Ishikawa (cell line): ENCODE measurements at regions not wholly inside any gene's neighbourhood (a gene's known extent, or its start where the extent isn't known, plus 50 kb on each side); places are given as distances from the start of the nearest gene placed in this dataset.

Source experiments
- CEBPB ChIP-seq: IDR thresholded peaks from 2 replicates; pipeline ENCODE4 v1.6.1; 2012
- CREB1 ChIP-seq: IDR thresholded peaks from 2 replicates; pipeline ENCODE4 v1.6.1; 2012; ENCODE audit warnings: low read depth
- EGR1 ChIP-seq: IDR thresholded peaks from 2 replicates; pipeline ENCODE4 v1.6.1; 2012
- EP300 ChIP-seq: IDR thresholded peaks from 2 replicates; pipeline ENCODE4 v1.6.1; 2012; ENCODE audit warnings: borderline replicate concordance
- FOXM1 ChIP-seq: IDR thresholded peaks from 2 replicates; pipeline ENCODE4 v1.6.1; 2012; ENCODE audit warnings: low read depth, borderline replicate concordance
- NFIC ChIP-seq: IDR thresholded peaks from 2 replicates; pipeline ENCODE4 v1.6.1; 2012
- RAD21 ChIP-seq: IDR thresholded peaks from 2 replicates; pipeline ENCODE4 v1.6.1; 2012; ENCODE audit warnings: low read depth
- TAF1 ChIP-seq: IDR thresholded peaks from 2 replicates; pipeline ENCODE4 v1.6.1; 2012; ENCODE audit warnings: low read depth, mild to moderate bottlenecking
- TCF12 ChIP-seq: IDR thresholded peaks from 2 replicates; pipeline ENCODE4 v1.6.1; 2012; ENCODE audit warnings: low read depth
- TEAD4 ChIP-seq: IDR thresholded peaks from 2 replicates; pipeline ENCODE4 v1.6.1; 2012
- YY1 ChIP-seq: IDR thresholded peaks from 2 replicates; pipeline ENCODE4 v1.6.1; 2012; ENCODE audit warnings: low read depth
- ZBTB7A ChIP-seq: IDR thresholded peaks from 2 replicates; pipeline ENCODE4 v1.6.1; 2012; ENCODE audit warnings: low read depth
- TF ChIP-seq, protein P1 (sequence below): IDR thresholded peaks from 2 replicates; pipeline ENCODE4 v1.6.1; 2012; ENCODE audit warnings: low read depth, mild to moderate bottlenecking
- TF ChIP-seq, protein P2 (sequence below): IDR thresholded peaks from 2 replicates; pipeline ENCODE4 v1.6.1; 2012
- TF ChIP-seq, protein P3 (sequence below): IDR thresholded peaks from 2 replicates; pipeline ENCODE4 v1.6.1; 2012

DNA sequence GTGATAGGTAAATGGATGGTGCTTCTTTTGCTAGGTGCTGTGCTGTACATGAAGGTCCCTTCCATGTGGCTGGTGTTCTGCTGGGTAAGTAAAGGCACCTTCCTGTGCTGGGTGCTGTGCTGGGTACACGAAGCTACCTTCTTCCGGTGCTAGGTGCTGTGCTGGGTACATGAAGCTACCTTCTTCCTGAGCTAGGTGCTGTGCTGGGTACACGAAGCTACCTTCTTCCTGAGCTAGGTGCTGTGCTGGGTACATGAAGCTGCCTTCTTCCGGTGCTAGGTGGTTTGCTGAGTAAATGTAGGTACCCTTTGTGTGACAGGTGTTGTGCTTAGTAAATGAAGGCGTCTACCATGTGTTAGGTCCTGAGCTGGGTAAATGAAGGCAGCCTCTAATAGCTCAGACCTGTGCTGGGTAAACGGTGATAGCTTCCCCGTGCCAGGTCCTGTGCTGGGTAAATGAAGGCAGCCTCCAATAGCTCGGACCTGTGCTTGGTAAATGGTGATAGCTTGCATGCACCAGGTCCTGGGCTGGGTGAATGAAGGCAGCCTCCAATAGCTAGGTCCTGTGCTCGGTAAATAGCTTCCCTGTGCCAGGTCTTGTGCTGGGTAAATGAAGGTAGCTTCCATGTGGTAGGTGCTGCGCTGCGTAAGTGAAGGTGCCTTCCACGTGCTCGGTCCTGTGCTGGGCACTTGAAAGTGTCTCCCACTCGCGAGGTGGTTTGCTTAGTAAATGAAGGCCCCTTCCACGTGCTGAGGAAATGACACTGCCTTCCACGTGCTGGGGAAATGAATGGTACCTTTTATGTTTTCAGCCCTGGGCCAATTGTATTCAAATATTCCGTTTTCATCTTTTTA is 115.5 kb downstream of the ERMARD start:
- no peak for TF ChIP-seq TAF1
- TF ChIP-seq RAD21 = no peak
- TF ChIP-seq TCF12 = no peak
- TF ChIP-seq, protein P1, sequence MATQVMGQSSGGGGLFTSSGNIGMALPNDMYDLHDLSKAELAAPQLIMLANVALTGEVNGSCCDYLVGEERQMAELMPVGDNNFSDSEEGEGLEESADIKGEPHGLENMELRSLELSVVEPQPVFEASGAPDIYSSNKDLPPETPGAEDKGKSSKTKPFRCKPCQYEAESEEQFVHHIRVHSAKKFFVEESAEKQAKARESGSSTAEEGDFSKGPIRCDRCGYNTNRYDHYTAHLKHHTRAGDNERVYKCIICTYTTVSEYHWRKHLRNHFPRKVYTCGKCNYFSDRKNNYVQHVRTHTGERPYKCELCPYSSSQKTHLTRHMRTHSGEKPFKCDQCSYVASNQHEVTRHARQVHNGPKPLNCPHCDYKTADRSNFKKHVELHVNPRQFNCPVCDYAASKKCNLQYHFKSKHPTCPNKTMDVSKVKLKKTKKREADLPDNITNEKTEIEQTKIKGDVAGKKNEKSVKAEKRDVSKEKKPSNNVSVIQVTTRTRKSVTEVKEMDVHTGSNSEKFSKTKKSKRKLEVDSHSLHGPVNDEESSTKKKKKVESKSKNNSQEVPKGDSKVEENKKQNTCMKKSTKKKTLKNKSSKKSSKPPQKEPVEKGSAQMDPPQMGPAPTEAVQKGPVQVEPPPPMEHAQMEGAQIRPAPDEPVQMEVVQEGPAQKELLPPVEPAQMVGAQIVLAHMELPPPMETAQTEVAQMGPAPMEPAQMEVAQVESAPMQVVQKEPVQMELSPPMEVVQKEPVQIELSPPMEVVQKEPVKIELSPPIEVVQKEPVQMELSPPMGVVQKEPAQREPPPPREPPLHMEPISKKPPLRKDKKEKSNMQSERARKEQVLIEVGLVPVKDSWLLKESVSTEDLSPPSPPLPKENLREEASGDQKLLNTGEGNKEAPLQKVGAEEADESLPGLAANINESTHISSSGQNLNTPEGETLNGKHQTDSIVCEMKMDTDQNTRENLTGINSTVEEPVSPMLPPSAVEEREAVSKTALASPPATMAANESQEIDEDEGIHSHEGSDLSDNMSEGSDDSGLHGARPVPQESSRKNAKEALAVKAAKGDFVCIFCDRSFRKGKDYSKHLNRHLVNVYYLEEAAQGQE = no peak
- TF ChIP-seq CREB1 = no peak
- no peak for TF ChIP-seq CEBPB
- TF ChIP-seq YY1 = no peak
- TF ChIP-seq, protein P2, sequence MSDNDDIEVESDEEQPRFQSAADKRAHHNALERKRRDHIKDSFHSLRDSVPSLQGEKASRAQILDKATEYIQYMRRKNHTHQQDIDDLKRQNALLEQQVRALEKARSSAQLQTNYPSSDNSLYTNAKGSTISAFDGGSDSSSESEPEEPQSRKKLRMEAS = no peak
- no peak for TF ChIP-seq TEAD4
- no peak for TF ChIP-seq NFIC
- no peak for TF ChIP-seq EGR1
- TF ChIP-seq, protein P3, sequence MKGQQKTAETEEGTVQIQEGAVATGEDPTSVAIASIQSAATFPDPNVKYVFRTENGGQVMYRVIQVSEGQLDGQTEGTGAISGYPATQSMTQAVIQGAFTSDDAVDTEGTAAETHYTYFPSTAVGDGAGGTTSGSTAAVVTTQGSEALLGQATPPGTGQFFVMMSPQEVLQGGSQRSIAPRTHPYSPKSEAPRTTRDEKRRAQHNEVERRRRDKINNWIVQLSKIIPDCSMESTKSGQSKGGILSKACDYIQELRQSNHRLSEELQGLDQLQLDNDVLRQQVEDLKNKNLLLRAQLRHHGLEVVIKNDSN = no peak
- TF ChIP-seq ZBTB7A = no peak
- no peak for TF ChIP-seq EP300
- TF ChIP-seq FOXM1 = no peak

DNA sequence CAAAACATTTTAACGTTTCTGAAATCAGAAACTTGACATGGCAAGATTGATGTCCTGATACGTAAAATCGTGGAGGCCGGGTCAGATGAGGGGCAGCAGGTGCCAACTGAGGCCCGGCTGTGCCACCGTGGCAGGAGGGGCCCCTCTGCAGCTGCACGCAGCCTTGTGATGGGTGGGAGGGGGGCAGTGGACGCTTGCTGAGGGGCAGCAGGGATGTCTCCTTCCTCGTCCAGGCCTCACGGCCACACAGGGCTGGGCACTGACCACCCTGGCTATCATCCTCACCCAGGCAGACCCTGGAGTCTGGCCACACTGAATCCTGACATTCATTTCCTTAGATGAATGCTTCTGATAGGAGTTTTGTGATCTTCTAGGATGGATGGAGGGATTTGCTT is 114.7 kb downstream of the ERMARD start:
- no peak for TF ChIP-seq FOXM1
- TF ChIP-seq CREB1 = no peak
- TF ChIP-seq EGR1 = no peak
- no peak for TF ChIP-seq YY1
- TF ChIP-seq TAF1 = no peak

DNA sequence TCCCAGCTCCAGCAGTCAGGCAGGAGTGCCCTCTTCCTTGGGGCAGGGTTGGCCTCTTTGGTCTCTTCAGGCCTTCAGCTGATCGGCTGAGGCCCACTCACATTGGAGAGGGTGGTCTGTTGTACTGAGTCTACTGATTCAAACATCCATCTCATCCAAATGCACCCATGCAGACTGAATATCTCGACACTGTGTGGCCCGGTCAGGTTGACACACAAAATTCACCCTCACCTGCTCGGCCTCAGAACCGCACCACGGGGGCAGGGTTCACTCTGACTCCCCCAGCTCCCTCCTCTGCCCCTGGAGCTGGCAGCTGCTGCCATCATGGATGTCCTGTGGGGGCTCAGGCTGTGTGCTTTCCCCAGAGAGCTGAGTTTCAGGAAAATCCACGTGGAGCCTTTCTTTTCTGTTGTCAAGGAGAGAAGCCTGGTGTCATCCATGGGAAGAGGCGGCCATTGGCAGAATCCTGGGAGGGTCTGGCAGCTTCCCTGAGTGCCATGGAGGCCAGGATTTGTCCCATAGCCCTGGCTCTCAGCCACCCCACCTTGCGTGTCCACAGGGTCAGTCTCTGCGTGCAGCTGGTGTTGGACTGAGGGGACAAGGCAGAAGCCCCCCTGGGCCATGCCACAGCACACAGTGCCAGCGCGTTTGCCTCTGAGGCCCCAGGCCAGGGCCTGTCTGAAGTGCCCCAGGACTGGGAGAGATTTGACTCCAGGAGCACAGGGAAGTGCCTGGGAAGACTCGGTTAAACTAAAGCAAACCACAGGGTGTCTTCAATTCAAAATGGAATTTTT is 114.1 kb downstream of the ERMARD start:
- no peak for TF ChIP-seq ZBTB7A

DNA sequence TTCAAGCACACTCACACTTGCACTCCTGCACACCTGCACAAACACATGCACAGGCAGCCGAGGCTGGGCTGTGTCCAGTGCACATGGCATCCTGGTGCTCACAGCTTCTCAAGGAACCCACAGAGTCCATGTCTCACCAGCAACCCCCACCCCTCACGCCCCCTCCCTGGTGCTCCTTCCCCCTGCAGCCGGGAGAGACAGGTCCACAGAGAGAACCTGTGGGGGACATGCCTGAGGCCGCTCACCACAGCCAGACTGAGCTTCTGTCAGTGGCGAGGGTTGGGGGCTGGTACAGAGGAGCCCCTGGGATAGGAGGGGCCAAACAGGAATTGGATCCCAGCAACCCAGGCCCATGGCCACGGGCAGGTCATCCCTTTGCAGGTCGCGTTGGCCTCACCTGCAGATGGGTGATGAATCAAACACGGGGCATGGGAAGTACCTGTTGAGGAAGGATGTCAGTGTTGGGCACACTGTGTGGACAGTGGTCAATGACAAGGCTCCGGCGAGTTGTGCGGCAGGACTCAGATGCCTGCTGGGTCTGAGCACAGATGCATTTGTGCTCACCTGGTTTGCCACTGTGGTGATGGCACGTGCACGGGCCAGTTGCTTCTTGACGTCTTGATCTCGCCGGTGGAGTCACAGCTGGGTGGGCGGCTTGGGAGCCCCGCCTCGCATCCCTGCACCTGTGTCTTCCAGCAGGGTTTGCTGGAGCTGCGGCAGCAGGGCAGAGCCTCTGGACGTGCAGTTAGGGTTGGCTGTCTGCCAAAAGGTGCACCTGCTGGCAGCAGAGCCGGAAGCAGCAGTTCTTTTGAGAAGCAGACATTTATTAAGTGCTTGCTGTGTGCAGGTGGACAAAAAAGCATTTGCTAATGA is 113.0 kb downstream of the ERMARD start:
- TF ChIP-seq TCF12 = peak; percentile 88
- no peak for TF ChIP-seq CEBPB
- peak; percentile 85 for TF ChIP-seq NFIC

DNA sequence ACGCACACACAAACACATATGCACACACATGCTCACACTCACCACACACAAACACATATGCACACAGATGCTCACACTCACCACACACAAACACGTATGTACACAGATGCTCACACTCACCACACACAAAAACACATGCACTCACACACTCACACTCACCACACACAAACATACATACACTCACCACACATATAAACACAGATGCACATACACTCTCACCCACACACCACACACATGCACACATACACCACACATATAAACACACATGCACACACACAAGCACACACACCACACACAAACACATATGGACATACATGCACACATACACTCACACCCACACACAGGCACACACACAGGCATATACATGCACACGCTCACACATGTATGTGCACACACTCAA is 112.3 kb downstream of the ERMARD start:
- TF ChIP-seq TAF1 (no peak), FOXM1 (no peak)

DNA sequence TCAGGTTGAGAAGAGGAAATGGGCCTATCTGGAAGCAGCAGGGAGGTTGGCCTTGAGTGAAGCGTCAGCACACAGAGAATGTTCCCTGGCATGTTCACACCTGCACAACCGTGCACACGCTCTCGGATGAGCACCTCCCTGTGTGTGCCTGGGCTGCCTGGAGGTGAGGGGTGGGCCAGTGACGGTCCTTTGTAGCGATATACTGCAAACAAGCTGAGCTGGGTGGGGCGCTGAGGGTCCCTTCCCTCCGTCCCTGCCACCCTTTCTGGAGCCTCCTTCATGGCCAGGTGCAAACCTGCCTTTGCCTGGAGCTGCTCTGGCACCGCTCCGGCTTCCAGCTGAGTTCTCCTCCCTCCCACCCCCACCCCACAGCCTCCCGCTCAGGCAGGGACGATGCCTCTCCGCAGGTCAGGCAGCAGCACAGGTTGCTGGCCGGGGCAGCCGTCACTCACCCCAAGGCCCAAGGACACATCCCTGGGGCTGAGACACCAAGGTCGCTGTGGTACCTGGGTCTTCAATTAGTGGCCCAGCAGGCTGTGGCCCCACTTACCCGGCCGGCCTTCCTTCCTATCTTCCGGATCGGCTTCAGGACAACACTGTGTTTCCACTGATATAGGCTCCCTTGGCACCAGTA is 111.6 kb downstream of the ERMARD start:
- TF ChIP-seq, protein P3 = no peak
- TF ChIP-seq, protein P1 = no peak
- TF ChIP-seq NFIC = no peak
- TF ChIP-seq TCF12 = no peak
